ENCODE measurements at regions not wholly inside any gene's neighbourhood (a gene's known extent, or its start where the extent isn't known, plus 50 kb on each side); places are given as distances from the start of the nearest gene placed in this dataset.

DNA sequence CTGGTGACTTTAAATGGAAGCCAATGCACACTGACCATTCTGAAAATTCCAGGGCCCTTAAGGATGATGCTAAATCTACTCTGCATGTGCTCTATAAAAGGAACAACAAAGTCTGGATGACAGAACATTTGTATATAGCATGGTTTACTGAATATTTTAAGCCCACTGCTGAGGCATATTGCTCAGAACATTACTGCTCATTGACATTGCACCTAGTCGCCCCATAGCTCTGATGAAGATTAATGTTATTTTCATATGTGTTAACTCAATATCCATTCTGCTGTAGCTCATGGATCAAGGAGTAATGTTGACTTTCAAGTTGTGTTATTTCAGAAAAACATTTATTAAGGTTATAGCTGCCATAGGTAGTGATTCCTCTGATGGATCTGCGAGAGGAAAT is 827.5 kb upstream of the CHAC2 start:
- DNase-seq (ENCODE audit: low spot score), result no peak
- intact Hi-C loops (cut with DNase I), result no loop called here

DNA sequence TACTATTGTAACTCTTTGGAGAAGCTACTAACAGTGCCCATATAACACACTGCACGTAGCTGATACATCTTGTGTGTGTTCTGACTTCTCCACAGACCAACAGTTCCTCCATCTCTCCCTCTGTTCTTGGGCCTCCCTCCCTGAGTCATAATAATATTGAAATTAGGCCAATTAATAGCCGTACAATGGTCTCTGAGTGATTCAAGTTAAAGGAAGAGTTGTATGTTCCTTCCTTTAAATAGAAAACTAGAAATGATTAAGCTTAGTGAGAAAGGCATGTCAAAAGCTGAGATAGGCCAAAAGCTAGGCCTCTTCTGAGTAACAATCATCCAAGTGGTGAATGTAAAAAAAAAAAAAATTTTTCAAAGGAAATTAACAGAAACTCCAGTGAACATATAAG is 828.4 kb upstream of the CHAC2 start:
- no peak for DNase-seq (ENCODE audit: low spot score)
- intact Hi-C loops (cut with DNase I), result no loop called here

- intact Hi-C loops (cut with DNase I), result no loop called here
- DNase-seq (ENCODE audit: low spot score), result no peak
Observed at GRCh38 chr2:52936029-52936428, 831.6 kb upstream of the CHAC2 start.

DNA sequence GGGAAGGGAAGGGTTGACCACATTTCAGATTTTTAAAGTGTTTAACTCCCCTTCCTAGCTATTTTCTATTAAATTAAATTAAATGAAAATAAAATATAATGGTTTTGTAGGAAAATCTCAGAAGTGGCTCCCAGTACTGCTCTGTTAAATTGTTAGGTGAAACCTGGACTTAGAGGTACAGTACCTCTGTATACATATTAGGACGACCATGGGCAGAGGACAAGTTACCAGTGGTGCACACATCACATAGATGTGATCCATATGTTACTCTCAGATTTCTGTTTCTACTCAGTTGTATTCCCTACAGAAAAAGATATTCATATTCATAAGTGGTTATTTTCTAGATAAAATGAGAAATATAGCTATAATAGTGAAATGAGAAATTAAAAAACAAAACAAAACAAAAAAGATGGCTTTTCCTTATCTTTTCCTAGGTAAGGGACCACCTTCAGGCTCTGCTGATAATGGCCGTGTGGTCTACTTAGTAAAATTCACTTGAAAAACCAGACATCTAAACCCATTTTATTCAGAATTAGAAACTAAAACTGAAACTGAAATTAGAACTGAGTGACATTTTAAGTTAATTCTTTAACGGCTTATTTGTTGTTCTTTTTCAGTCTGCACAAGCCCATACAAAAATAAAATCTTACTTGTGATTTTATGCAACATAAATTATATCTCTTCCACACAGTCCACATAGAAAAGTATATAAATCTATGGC is 832.5 kb upstream of the CHAC2 start:
- DNase-seq (ENCODE audit: low spot score), result no peak
- intact Hi-C loops (cut with DNase I), result no loop called here

DNA sequence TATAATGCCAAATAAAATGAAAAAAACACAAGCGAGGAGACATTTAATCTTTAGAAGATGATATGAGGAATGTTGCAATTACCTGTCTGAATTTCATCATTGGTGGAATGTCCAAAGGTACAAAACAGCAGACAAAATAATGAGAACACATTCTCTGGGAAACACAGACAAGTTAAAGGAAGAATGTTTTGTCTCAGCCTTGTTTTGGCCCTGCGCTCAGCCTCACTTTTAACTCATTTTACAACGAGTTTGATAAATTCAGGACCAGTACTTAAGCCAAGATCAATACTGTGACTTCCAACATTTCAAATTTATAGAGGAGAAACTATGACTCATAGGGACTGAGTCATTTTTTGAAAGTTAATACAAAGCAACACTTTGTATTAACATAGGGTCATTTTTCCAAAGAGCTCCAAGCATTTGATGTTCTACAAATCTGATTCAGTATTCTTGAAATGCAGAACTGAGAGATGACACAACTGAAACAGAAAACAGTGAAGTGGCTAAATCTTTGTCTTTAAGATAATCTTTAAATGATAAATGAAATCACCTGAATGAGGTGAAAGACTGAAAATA is 833.2 kb upstream of the CHAC2 start:
- intact Hi-C loops (cut with DNase I), result no loop called here
- DNase-seq (ENCODE audit: low spot score), result no peak

GRCh38 chr2:52933878-52934277 is 833.7 kb upstream of the CHAC2 start:
- DNase-seq (ENCODE audit: low spot score), result no peak
- intact Hi-C loops (cut with DNase I), result no loop called here

DNA sequence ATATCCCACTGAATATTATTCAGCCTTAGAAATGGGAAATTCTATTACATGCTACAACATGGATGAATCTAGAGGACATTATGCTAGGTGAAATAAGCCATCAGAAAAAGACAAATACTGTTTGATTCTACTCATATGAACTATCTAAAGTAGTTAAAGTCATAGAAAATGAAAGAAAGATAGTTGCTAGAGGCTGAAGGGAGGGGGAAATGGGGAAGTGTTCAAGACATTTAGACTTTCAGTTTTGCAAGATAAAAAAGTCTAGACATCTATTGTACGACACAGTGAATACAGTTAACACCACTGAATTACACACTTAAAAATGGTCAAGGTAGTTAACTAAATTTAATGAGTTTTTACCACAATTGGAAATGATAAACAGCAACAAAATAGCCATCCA is 835.9 kb upstream of the CHAC2 start:
- no peak for DNase-seq (ENCODE audit: low spot score)
- intact Hi-C loops (cut with DNase I), result no loop called here

GRCh38 chr2:52929412-52929811 is 838.2 kb upstream of the CHAC2 start:
- intact Hi-C loops (cut with DNase I), result no loop called here

GRCh38 chr2:52919673-52920072 is 847.9 kb upstream of the CHAC2 start:
- no peak for DNase-seq (ENCODE audit: low spot score)
- intact Hi-C loops (cut with DNase I), result no loop called here

More at GRCh38 chr2:52929412-52929811, 838.2 kb upstream of the CHAC2 start:
- peak; percentile 32 for DNase-seq (ENCODE audit: low spot score)

GRCh38 chr2:52918551-52918950 is 849.1 kb upstream of the CHAC2 start:
- intact Hi-C loops (cut with DNase I), result no loop called here
- DNase-seq (ENCODE audit: low spot score), result no peak

DNA sequence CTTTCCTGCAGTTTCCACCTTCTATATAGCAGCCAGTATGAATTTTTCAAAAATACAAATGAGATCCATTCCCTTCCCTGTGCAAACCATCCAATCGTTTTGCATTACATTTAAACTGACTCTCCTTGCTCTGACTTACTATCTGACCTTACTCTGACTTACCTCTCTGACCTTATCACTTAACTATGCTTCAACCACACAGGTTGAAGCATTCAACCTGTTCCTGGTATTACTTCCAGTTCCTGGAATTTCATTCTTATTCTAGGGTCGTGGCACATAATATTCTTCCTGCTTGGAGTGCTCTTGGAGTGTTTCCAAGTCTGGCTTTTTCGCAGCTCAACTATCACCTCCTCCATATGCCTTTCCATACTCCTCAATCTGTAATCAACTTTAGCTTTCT is 850.6 kb upstream of the CHAC2 start:
- intact Hi-C loops (cut with DNase I), result no loop called here
- DNase-seq (ENCODE audit: low spot score), result no peak

GRCh38 chr2:52904355-52904891 is 863.2 kb upstream of the CHAC2 start:
- intact Hi-C loops (cut with DNase I), result no loop called here
- no peak for DNase-seq (ENCODE audit: low spot score)

DNA sequence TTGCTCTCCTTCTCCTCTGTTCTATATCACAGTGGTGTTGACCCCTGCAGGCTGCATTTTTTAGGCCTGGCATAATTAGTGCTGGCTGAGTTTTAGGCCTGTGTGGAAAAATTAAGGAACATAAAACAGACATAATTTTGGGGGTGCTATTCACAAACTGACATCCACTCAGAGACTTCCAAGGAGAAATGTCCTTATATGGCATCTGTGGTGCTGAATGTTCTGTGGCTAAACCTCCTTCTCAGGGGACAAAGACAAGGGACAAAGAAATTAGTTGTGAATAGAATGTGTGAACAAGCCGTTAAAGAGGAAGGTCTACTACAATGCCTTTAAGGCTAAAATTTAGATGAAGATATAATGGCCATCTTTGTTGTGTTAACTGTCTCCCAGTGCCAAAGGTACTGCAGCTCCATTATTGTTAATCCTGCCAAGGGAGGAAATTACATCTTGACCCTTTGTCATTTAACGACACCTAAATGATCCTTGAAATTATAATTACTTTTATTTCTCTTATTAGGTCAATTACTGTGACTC is 870.0 kb upstream of the CHAC2 start:
- DNase-seq (ENCODE audit: low spot score), result no peak
- intact Hi-C loops (cut with DNase I), result no loop called here

- intact Hi-C loops (cut with DNase I), result no loop called here
- DNase-seq (ENCODE audit: low spot score), result no peak
Observed at GRCh38 chr2:52895726-52896340, 871.8 kb upstream of the CHAC2 start.

DNA sequence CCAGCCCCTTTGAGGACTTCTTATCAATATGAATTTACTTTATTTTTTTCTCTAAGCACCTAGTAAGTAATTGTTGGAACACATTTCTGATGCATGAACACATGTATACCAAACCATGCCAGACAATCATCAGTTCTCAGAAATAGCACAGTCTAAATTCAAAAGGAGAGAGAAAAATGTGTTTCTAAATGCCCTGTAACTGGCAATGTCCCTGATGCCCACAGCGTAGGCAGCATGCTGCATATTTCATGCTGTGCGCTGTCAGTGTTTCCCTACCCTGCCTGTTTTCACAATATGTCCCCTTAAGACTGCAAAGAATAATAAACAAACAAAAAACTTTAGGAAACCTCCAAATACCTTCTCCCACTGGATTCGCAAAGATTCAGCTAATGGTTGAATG is 881.0 kb upstream of the CHAC2 start:
- DNase-seq (ENCODE audit: low spot score), result no peak
- intact Hi-C loops (cut with DNase I), result no loop called here

DNA sequence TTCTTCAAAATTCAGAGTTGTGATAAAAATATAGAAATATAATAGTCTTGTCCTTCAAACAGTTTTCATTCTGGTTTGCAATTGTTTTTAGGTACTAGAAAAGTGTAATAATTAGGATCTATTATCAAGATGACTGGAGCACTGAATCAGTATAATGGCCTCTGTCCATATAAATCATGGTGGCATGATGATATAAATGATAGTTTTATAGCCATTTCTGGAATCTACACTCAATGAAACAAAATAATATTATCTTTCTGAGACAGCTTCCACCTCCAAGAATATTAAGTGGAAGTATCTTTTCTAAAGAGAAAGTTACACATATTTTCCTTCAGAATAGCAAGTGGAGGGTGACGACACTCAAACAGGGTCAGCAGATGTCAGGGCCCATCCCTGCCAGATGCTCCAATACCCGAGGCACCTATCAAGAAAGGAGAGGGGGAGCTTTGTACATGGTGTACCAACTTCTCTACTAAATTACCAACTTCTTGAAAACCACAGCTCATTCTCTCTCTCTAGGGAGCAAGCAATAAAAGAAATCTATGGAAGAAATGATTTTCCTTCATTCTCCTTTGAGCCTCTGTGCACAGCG is 882.7 kb upstream of the CHAC2 start:
- intact Hi-C loops (cut with DNase I), result no loop called here
- DNase-seq (ENCODE audit: low spot score), result no peak

- intact Hi-C loops (cut with DNase I), result loop anchor here in 1 of 2 donors (1.0 kb wide), 1 partner anchor 18 kb away; no protein-coding TSS in a partner anchor
- no peak for DNase-seq (ENCODE audit: low spot score)
Observed at GRCh38 chr2:52882974-52883373, 884.6 kb upstream of the CHAC2 start.

- DNase-seq (ENCODE audit: low spot score), result no peak
- intact Hi-C loops (cut with DNase I), result loop anchor here in 1 of 2 donors (1.0 kb wide), 1 partner anchor 20 kb away; no protein-coding TSS in a partner anchor
Observed at GRCh38 chr2:52881606-52882005, 886.0 kb upstream of the CHAC2 start.

- intact Hi-C loops (cut with DNase I), result no loop called here
- no peak for DNase-seq (ENCODE audit: low spot score)
Observed at GRCh38 chr2:52880872-52881271, 886.7 kb upstream of the CHAC2 start.

DNA sequence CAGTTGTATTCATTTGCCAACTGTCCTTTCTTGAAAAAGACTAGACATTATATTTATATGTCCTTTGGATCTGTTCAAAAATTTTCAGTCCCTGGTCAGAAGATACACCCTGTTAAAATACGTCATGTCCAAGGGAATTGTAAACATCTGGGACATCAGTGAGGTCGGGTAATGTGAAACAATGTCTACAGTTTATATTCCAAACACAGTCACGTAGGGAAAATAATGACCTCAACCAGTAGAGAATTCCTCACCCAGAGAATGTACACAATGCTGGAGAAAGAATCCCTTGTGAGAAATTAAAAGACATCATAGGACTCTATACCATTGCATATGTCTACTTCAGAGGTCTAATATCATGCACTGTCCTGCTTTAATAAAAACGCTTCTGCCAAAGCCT is 888.0 kb upstream of the CHAC2 start:
- intact Hi-C loops (cut with DNase I), result no loop called here
- DNase-seq (ENCODE audit: low spot score), result no peak

All from posterior vena cava (tissue), 2 donors.